Activated CD4-positive, alpha-beta T cell treated with anti-CD3 and anti-CD28 coated beads, Interleukin-2, amount 10 ng/mL, durations not matched to agents 24 days and 14 days (primary cell): ENCODE measurements at regions not wholly inside any gene's neighbourhood (a gene's known extent, or its start where the extent isn't known, plus 50 kb on each side); places are given as distances from the start of the nearest gene placed in this dataset.
"Not testable (repeated sequence)": the region's sequence is repeated elsewhere in the genome, so short reads cannot be mapped to it uniquely, and the experiment has no call there.

Experiments
- DNase-seq: peaks from one replicate; pipeline ENCODE4 v3.0.0; 2022
- H3K27ac Mint-ChIP-seq: one replicate; pipeline ENCODE4 v1.8.0; 2022; ENCODE audit warnings: mild to moderate bottlenecking, mixed read lengths
- H3K27me3 Mint-ChIP-seq: one replicate; pipeline ENCODE4 v1.8.0; 2022; ENCODE audit warnings: mixed read lengths
- H3K36me3 Mint-ChIP-seq: one replicate; pipeline ENCODE4 v1.8.0; 2022; ENCODE audit warnings: low read depth, mild to moderate bottlenecking, mixed read lengths
- H3K4me1 Mint-ChIP-seq: one replicate; pipeline ENCODE4 v1.8.0; 2021; ENCODE audit warnings: mixed read lengths
- H3K4me3 Mint-ChIP-seq: one replicate; pipeline ENCODE4 v1.8.0; 2022; ENCODE audit warnings: mild to moderate bottlenecking, moderate library complexity, mixed read lengths
- H3K9me3 Mint-ChIP-seq: one replicate; pipeline ENCODE4 v1.8.0; 2021; ENCODE audit warnings: mixed read lengths
- intact Hi-C: fragments of 100-400 bp; cut with micrococcal nuclease; formaldehyde crosslinking; loops from one replicate; pipeline ENCODE4 v1.15.1; 2023

GRCh38 chr1:197985351-197985750 is 68.2 kb downstream of the LHX9 start:
- intact Hi-C loops: no loop called here
- Mint-ChIP-seq H3K36me3 (no peaks in the 10 kb centered on the region), H3K4me1 (no peaks in the 10 kb centered on the region)

GRCh38 chr1:197986817-197987216 is 69.6 kb downstream of the LHX9 start:
- Mint-ChIP-seq H3K36me3 (no peaks in the 10 kb centered on the region), H3K9me3 (no peaks in the 10 kb centered on the region), H3K4me1 (no peaks in the 10 kb centered on the region), H3K27me3 (peaks cover 16% of the 10 kb centered on the region), H3K27ac (no peak overlapping the region), H3K4me3 (no peak overlapping the region)
- intact Hi-C loops: no loop called here
- DNase-seq: no peak

More at GRCh38 chr1:197985351-197985750, 68.2 kb downstream of the LHX9 start:
- Mint-ChIP-seq H3K27ac (no peak overlapping the region), H3K9me3 (no peaks in the 10 kb centered on the region), H3K4me3 (no peak overlapping the region), H3K27me3 (peaks cover 21% of the 10 kb centered on the region)
- DNase-seq: no peak

- Mint-ChIP-seq H3K4me1 (no peaks in the 10 kb centered on the region), H3K9me3 (no peaks in the 10 kb centered on the region)
Measured at GRCh38 chr1:197987294-197987693, 70.1 kb downstream of the LHX9 start.

GRCh38 chr1:197988581-197988980 is 71.4 kb downstream of the LHX9 start:
- H3K36me3 Mint-ChIP-seq, H3K27me3 Mint-ChIP-seq, H3K4me3 Mint-ChIP-seq, H3K4me1 Mint-ChIP-seq, H3K9me3 Mint-ChIP-seq, H3K27ac Mint-ChIP-seq, intact Hi-C loops, DNase-seq: not testable (repeated sequence)

More at GRCh38 chr1:197987294-197987693, 70.1 kb downstream of the LHX9 start:
- no peak overlapping the region for H3K4me3 Mint-ChIP-seq
- no peak for DNase-seq
- H3K27ac Mint-ChIP-seq: no peak overlapping the region
- H3K27me3 Mint-ChIP-seq: peaks cover 13% of the 10 kb centered on the region
- H3K36me3 Mint-ChIP-seq: no peaks in the 10 kb centered on the region
- intact Hi-C loops: no loop called here

- no peak overlapping the region for H3K27ac Mint-ChIP-seq
- no peaks in the 10 kb centered on the region for H3K4me1 Mint-ChIP-seq
- H3K27me3 Mint-ChIP-seq: peaks cover 6% of the 10 kb centered on the region
- DNase-seq: no peak
- no peaks in the 10 kb centered on the region for H3K9me3 Mint-ChIP-seq
- intact Hi-C loops: no loop called here
- H3K36me3 Mint-ChIP-seq: no peaks in the 10 kb centered on the region
- no peak overlapping the region for H3K4me3 Mint-ChIP-seq
Measured at GRCh38 chr1:197989058-197989457, 71.9 kb downstream of the LHX9 start.

- Mint-ChIP-seq H3K27ac (no peak overlapping the region), H3K4me1 (peaks cover 4% of the 10 kb centered on the region), H3K36me3 (no peaks in the 10 kb centered on the region), H3K4me3 (no peak overlapping the region), H3K27me3 (peaks cover 2% of the 10 kb centered on the region), H3K9me3 (no peaks in the 10 kb centered on the region)
- intact Hi-C loops: no loop called here
- no peak for DNase-seq
Measured at GRCh38 chr1:197991594-197991993, 74.4 kb downstream of the LHX9 start.

- H3K36me3 Mint-ChIP-seq: no peaks in the 10 kb centered on the region
- intact Hi-C loops: no loop called here
- H3K27me3 Mint-ChIP-seq: peaks cover 1% of the 10 kb centered on the region
- no peak overlapping the region for H3K4me3 Mint-ChIP-seq
- no peak for DNase-seq
- H3K4me1 Mint-ChIP-seq: peaks cover 4% of the 10 kb centered on the region
- no peak overlapping the region for H3K27ac Mint-ChIP-seq
- no peaks in the 10 kb centered on the region for H3K9me3 Mint-ChIP-seq
Measured at GRCh38 chr1:197994907-197995407, 77.8 kb downstream of the LHX9 start.

GRCh38 chr1:197995408-197996258 is 78.5 kb downstream of the LHX9 start:
- no peak overlapping the region for H3K4me3 Mint-ChIP-seq
- no peaks in the 10 kb centered on the region for H3K9me3 Mint-ChIP-seq
- intact Hi-C loops: no loop called here
- no peaks in the 10 kb centered on the region for H3K36me3 Mint-ChIP-seq
- peaks cover 4% of the 10 kb centered on the region for H3K4me1 Mint-ChIP-seq
- DNase-seq: no peak
- H3K27ac Mint-ChIP-seq: no peak overlapping the region
- peaks cover 2% of the 10 kb centered on the region for H3K27me3 Mint-ChIP-seq

GRCh38 chr1:197996259-197996512 is 79.0 kb downstream of the LHX9 start:
- H3K9me3 Mint-ChIP-seq, intact Hi-C loops, H3K27ac Mint-ChIP-seq, H3K27me3 Mint-ChIP-seq, H3K36me3 Mint-ChIP-seq, H3K4me3 Mint-ChIP-seq, H3K4me1 Mint-ChIP-seq: not testable (repeated sequence)
- DNase-seq: peak; percentile 37

- H3K27ac Mint-ChIP-seq: no peak overlapping the region
- H3K36me3 Mint-ChIP-seq: no peaks in the 10 kb centered on the region
- intact Hi-C loops: no loop called here
- no peak overlapping the region for H3K4me3 Mint-ChIP-seq
- peaks cover 5% of the 10 kb centered on the region for H3K27me3 Mint-ChIP-seq
- H3K9me3 Mint-ChIP-seq: no peaks in the 10 kb centered on the region
- peaks cover 4% of the 10 kb centered on the region for H3K4me1 Mint-ChIP-seq
- no peak for DNase-seq
Measured at GRCh38 chr1:197998110-197998509, 80.9 kb downstream of the LHX9 start.

GRCh38 chr1:198001776-198002408 is 84.7 kb downstream of the LHX9 start:
- Mint-ChIP-seq H3K4me3 (no peak overlapping the region), H3K27ac (no peak overlapping the region), H3K36me3 (no peaks in the 10 kb centered on the region), H3K9me3 (no peaks in the 10 kb centered on the region), H3K27me3 (peaks cover 14% of the 10 kb centered on the region), H3K4me1 (no peaks in the 10 kb centered on the region)
- DNase-seq: no peak
- intact Hi-C loops: no loop called here

- no peaks in the 10 kb centered on the region for H3K36me3 Mint-ChIP-seq
- peaks cover 5% of the 10 kb centered on the region for H3K9me3 Mint-ChIP-seq
- intact Hi-C loops: no loop called here
- DNase-seq: no peak
- H3K27me3 Mint-ChIP-seq: peaks cover 17% of the 10 kb centered on the region
- H3K4me3 Mint-ChIP-seq: no peak overlapping the region
- H3K4me1 Mint-ChIP-seq: no peaks in the 10 kb centered on the region
- H3K27ac Mint-ChIP-seq: no peak overlapping the region
Measured at GRCh38 chr1:198003468-198003867, 86.3 kb downstream of the LHX9 start.

- Mint-ChIP-seq H3K4me1 (no peaks in the 10 kb centered on the region), H3K4me3 (no peak overlapping the region), H3K9me3 (peaks cover 16% of the 10 kb centered on the region), H3K27ac (no peak overlapping the region), H3K36me3 (no peaks in the 10 kb centered on the region), H3K27me3 (peaks cover 13% of the 10 kb centered on the region)
- no peak for DNase-seq
- intact Hi-C loops: no loop called here
Measured at GRCh38 chr1:198007011-198007410, 89.8 kb downstream of the LHX9 start.

- no peaks in the 10 kb centered on the region for H3K4me1 Mint-ChIP-seq
Measured at GRCh38 chr1:198007687-198008607, 90.8 kb downstream of the LHX9 start.

More at GRCh38 chr1:198007687-198008607, 90.8 kb downstream of the LHX9 start:
- no peak for DNase-seq
- intact Hi-C loops: no loop called here
- peaks cover 13% of the 10 kb centered on the region for H3K27me3 Mint-ChIP-seq
- H3K27ac Mint-ChIP-seq: no peak overlapping the region
- no peak overlapping the region for H3K4me3 Mint-ChIP-seq
- no peaks in the 10 kb centered on the region for H3K36me3 Mint-ChIP-seq
- H3K9me3 Mint-ChIP-seq: peaks cover 16% of the 10 kb centered on the region
